Mammary epithelial cell (primary cell): ENCODE measurements at regions not wholly inside any gene's neighbourhood (a gene's known extent, or its start where the extent isn't known, plus 50 kb on each side); places are given as distances from the start of the nearest gene placed in this dataset.

Experiments used
- EZH2 ChIP-seq: IDR thresholded peaks from 2 replicates; pipeline ENCODE4 v1.6.1; 2012; ENCODE audit warnings: low read length, inconsistent platforms, borderline replicate concordance
- TF ChIP-seq, protein P1 (sequence below), 2 donors: IDR thresholded peaks in 1 of 2; conservative IDR thresholded peaks in 1 of 2; 2 replicates each; pipeline ENCODE4 v1.5.1; 2011 to 2012; ENCODE audit warnings: inconsistent platforms in 2 of 2, low read length in 2 of 2, mild to moderate bottlenecking in 2 of 2, control low read depth in 1 of 2, low read depth in 1 of 2; ENCODE audit not compliant: insufficient read depth in 1 of 2; ENCODE audit errors: extremely low read depth in 1 of 2

DNA sequence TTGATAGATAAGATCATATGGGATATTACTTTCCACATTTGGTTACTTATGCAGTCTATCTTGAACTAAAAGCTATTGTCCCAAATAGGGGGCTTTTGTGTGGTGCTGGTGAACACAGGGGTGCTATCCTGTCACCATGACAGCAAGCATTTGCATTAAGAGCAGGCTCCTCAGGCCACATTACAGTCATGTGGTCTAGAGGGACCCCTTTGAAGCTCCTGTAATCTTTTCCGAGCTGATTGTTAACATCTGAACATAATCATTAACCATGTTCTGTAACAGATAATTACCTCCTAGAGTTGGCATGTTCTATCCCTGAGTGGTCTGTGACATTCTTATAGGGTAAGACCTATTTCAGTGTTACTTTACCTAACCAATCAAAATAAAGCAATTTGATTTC lies 178.8 kb downstream of the KTN1 start:
- TF ChIP-seq, protein P1, sequence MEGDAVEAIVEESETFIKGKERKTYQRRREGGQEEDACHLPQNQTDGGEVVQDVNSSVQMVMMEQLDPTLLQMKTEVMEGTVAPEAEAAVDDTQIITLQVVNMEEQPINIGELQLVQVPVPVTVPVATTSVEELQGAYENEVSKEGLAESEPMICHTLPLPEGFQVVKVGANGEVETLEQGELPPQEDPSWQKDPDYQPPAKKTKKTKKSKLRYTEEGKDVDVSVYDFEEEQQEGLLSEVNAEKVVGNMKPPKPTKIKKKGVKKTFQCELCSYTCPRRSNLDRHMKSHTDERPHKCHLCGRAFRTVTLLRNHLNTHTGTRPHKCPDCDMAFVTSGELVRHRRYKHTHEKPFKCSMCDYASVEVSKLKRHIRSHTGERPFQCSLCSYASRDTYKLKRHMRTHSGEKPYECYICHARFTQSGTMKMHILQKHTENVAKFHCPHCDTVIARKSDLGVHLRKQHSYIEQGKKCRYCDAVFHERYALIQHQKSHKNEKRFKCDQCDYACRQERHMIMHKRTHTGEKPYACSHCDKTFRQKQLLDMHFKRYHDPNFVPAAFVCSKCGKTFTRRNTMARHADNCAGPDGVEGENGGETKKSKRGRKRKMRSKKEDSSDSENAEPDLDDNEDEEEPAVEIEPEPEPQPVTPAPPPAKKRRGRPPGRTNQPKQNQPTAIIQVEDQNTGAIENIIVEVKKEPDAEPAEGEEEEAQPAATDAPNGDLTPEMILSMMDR (conservative IDR thresholded peaks at IDR 0.05 in 1 of 2, IDR thresholded peaks at IDR 0.05 in 1 of 2; ENCODE audit: extremely low read depth in 1 of 2, insufficient read depth in 1 of 2, low read depth in 1 of 2, low read length in 2 of 2) = no peak
- TF ChIP-seq EZH2 = no peak
